GM18909 (cell line): ENCODE measurements at regions not wholly inside any gene's neighbourhood (a gene's known extent, or its start where the extent isn't known, plus 50 kb on each side); places are given as distances from the start of the nearest gene placed in this dataset.

Experiments
- ATAC-seq: cut with Tn5 transposase; IDR thresholded peaks from one replicate; pipeline ENCODE4 v1.9.1; 2021; ENCODE audit warnings: mild to moderate bottlenecking; ENCODE audit not compliant: unreplicated experiment, poor library complexity

- ATAC-seq, result no peak
These were observed 355.8 kb upstream of the SATB1 start for GRCh38 chr3:18780959-18781358.

GRCh38 chr3:18779704-18780103 lies 354.6 kb upstream of the SATB1 start:
- no peak for ATAC-seq

GRCh38 chr3:18778598-18778997 lies 353.5 kb upstream of the SATB1 start:
- ATAC-seq, result no peak

- ATAC-seq, result no peak
These were observed 353.0 kb upstream of the SATB1 start for GRCh38 chr3:18778094-18778493.

GRCh38 chr3:18775501-18775900 lies 350.4 kb upstream of the SATB1 start:
- no peak for ATAC-seq

GRCh38 chr3:18774319-18775088 lies 349.4 kb upstream of the SATB1 start:
- ATAC-seq, result no peak

GRCh38 chr3:18772699-18773305 lies 347.7 kb upstream of the SATB1 start:
- ATAC-seq, result no peak

GRCh38 chr3:18771931-18772330 lies 346.8 kb upstream of the SATB1 start:
- ATAC-seq, result no peak

GRCh38 chr3:18770800-18771199 lies 345.7 kb upstream of the SATB1 start:
- no peak for ATAC-seq

- ATAC-seq, result no peak
These were observed 342.7 kb upstream of the SATB1 start for GRCh38 chr3:18767756-18768303.

GRCh38 chr3:18766974-18767373 lies 341.8 kb upstream of the SATB1 start:
- ATAC-seq, result no peak

- ATAC-seq, result no peak
These were observed 340.5 kb upstream of the SATB1 start for GRCh38 chr3:18765662-18766061.

GRCh38 chr3:18765161-18765560 lies 340.0 kb upstream of the SATB1 start:
- no peak for ATAC-seq

- ATAC-seq, result no peak
These were observed 336.4 kb upstream of the SATB1 start for GRCh38 chr3:18761530-18761929.

- peak; percentile 92 for ATAC-seq
These were observed 333.0 kb upstream of the SATB1 start for GRCh38 chr3:18758047-18758704.

GRCh38 chr3:18757476-18757875 lies 332.3 kb upstream of the SATB1 start:
- ATAC-seq, result no peak

GRCh38 chr3:18752273-18752934 lies 327.3 kb upstream of the SATB1 start:
- no peak for ATAC-seq

GRCh38 chr3:18751514-18751913 lies 326.4 kb upstream of the SATB1 start:
- peak; percentile 66 for ATAC-seq

GRCh38 chr3:18747383-18747782 lies 322.2 kb upstream of the SATB1 start:
- ATAC-seq, result no peak

GRCh38 chr3:18745472-18745871 lies 320.3 kb upstream of the SATB1 start:
- ATAC-seq, result no peak

- no peak for ATAC-seq
These were observed 319.3 kb upstream of the SATB1 start for GRCh38 chr3:18744472-18744871.
